HG03571 (cell line): ENCODE measurements at regions not wholly inside any gene's neighbourhood (a gene's known extent, or its start where the extent isn't known, plus 50 kb on each side); places are given as distances from the start of the nearest gene placed in this dataset.

Experiments
- ATAC-seq: cut with Tn5 transposase; IDR thresholded peaks from one replicate; pipeline ENCODE4 v1.9.1; 2021; ENCODE audit not compliant: unreplicated experiment

DNA sequence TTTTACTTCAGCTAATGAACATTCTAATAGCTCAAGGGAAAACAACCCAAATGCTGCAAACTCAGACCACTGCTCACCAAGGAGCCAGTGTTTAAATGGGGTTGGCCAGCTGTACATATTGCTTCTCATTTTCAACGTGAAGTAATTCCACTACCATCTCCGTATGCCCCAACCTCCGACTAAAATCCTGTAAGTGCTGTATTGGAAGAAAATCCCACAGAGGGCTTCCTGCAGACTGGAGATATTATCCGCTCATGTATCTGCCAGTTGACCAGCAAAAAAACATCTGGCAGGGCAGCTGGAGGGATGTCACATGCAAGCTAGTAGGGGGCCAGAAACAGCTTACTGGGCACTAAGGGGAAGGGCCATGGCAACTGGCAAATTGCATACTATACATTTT is 485.0 kb downstream of the SNAPC1 start:
- ATAC-seq: no peak

DNA sequence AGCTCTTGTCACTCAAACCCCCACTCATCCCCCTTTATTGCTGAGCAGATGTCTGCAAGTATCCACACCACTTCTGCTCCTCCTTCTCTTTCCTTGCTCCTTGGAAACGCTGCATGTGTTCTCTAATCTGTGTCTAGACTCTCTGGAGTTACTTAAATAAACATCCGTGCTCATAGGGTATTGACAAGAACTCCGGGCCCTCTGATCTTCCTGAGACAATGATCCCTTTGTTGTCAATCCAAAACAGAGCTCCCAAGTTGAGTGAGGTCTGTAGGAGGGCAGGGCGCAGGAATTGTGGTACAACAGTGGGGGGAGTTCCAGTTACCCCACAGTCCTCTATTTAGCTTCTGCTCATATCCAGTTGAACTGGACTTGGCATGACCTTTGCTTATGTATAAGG is 489.0 kb downstream of the SNAPC1 start:
- ATAC-seq: no peak

- ATAC-seq: no peak
Observed at GRCh38 chr14:62253171-62253570, 491.0 kb downstream of the SNAPC1 start.

GRCh38 chr14:62253911-62254310 is 491.7 kb downstream of the SNAPC1 start:
- no peak for ATAC-seq

DNA sequence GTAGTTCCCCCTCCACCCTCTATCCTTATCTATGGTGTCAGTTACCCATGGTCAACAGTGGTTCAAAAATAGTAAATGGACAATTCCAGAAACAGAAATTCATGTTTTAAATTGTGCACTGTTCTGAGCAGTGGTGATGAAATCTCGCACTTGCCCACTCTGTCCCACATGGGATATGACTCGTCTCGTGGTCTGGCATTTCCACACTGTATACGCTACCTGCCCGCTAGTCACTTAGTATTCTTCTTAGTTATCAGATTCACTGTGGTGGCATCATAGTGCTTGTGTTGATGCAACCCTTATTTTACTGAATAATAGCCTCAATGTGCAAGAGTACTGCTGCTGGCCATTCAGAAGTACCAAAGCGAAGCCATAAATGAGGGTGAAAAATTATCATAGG is 507.0 kb downstream of the SNAPC1 start:
- no peak for ATAC-seq

DNA sequence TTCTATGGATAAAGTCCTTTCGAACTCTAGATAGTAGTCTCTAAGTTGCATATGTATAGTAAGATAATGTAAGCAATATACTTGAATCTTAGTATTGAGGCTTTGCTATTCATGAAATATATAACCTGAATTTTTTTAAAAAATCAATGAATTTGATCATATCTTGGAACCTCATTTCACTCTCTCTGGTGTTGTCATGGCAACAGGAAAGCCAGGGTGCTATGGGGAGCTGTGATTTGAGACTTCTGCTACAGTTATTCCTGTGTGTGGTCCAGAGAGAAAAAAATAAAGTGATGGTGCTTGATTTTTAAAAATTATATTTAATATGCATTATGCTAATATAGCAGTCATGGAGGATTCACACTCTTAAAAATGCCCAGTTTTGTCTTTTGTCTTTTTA is 508.0 kb downstream of the SNAPC1 start:
- ATAC-seq: no peak

DNA sequence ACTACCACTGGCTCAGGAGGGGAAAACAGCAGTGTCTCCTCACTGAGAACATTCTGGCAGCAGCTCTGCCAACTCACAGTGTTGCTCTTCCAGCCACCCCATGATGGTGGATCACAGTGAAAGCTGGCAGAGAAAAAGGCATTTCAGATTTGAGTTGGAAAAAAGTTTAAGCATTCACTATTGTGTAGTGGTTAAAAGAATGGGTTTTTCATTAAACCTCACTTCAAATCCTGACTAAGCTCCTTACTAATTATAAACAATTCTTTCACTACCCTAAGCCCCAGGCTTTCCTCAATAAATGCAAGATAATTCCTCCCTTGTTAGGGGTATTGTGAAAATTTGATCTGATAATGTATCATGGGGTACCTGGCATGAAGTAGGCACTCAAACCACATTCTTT is 518.1 kb downstream of the SNAPC1 start:
- no peak for ATAC-seq

GRCh38 chr14:62283837-62284236 is 521.6 kb downstream of the SNAPC1 start:
- no peak for ATAC-seq

- ATAC-seq: no peak
Observed at GRCh38 chr14:62289471-62289870, 527.3 kb downstream of the SNAPC1 start.

- ATAC-seq: no peak
Observed at GRCh38 chr14:62301080-62301479, 538.9 kb downstream of the SNAPC1 start.

DNA sequence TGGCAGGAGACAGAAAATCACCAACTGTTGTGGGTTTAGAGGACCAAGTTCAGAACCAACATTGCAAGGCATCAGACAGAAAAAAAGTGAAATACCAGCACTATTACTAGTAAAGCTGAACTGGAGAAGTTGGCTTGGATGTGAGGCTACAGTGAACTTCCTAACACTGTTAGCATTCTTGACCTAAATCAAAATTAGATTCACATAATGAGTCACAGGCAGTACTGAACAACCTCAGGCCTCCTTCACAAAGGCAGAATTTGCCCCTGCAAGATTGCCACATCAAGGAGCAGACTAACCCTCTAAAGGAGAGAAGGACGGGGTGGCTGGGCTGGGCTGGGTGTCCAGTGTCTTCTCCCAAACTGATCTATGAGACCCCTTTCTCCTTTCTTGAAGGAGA is 539.7 kb downstream of the SNAPC1 start:
- no peak for ATAC-seq

GRCh38 chr14:62303437-62303836 is 541.2 kb downstream of the SNAPC1 start:
- no peak for ATAC-seq

DNA sequence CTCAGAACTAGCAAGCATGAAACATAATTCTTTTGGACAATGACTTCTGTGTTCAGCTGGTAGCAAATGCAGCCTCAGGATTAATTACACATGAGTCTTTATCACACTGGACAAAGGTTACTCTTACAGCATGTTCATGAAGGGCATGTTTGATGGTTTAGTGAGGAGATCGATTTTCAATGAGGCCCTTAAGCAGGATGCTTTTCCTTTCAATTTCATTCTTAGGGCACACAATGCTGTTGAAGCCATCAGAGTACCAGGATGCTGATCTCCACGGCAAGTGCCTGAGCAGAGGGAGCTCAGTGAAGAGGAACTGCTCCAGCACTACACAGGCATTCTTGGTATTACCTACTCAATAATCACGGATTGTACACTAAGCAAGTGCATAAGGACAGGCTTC is 542.0 kb downstream of the SNAPC1 start:
- ATAC-seq: no peak

DNA sequence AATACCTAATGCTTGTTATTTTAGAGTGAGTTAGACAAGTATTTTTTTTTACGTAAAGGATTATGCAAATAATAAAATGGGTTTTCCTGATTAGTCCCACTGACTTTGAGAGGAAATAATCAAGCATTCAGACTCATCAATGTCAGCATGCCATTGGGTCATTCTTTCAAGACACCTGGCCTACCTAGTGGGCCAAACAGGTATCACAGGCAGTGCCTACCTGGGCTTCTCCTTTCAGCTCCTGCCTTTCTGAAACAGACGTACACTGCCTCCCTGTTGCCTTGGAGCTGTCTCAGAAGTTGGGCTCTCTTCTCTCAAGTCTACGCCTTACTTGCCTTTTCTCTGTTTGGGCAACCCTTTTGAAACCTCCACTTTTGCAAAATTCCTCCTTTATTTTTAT is 545.6 kb downstream of the SNAPC1 start:
- no peak for ATAC-seq

- no peak for ATAC-seq
Observed at GRCh38 chr14:62308316-62308715, 546.1 kb downstream of the SNAPC1 start.

DNA sequence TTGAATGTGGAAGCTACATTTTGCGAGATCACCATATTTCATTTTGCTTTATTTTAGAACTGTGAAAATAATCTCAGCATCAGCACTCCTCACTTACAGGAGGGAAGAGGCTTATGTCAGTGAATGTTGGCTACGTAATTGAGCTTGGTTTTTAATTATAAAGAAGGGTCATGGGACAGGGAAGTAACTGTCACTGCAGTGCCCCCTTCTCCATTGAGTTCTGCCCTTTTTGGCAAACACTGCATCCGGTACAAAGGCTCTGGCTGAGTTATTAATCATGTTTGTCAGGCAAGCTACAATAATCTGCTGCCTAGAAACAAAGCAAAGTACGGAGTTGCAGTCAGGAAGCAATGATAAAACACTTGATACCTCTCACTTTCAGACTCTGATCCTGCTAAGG is 546.7 kb downstream of the SNAPC1 start:
- no peak for ATAC-seq

GRCh38 chr14:62313212-62313611 is 551.0 kb downstream of the SNAPC1 start:
- ATAC-seq: no peak

DNA sequence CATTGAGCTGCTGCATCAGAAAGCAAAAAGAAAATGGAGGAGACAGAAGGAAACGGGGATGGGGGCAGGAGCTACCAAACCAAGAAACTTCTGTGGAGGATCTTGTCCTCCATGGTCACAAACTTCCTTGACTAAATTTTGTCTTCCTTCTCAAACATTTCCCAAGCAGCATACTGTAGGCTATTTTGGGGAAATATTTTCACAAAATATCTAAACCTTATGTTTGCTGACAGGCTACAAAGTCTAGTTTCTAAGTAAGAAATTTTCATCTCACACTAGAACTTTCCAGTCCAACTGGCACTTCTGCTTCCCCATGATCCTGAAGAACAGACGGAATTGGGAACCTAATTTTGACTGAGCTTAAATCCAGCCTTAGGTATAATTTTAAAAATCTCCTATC is 552.0 kb downstream of the SNAPC1 start:
- no peak for ATAC-seq

DNA sequence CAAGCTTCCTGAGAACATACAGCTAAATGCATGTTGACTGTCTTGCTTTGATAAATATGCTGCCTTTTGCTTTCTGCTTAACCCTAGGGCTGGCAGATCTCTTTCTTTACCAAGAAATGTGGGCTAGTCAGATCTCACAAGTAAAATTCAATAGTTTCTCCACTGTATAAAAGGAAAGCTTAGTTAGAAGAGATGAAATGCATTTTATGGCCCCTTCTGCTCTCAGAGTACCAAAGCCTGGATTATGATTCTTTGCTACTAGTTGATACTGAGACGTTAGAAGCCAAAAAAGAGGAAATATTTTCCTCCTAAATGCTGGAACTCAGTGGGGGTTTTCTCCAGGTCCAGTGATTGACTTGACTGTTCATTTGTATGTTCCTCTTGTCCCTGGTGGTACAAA is 552.7 kb downstream of the SNAPC1 start:
- ATAC-seq: no peak

GRCh38 chr14:62315631-62316030 is 553.4 kb downstream of the SNAPC1 start:
- ATAC-seq: no peak

DNA sequence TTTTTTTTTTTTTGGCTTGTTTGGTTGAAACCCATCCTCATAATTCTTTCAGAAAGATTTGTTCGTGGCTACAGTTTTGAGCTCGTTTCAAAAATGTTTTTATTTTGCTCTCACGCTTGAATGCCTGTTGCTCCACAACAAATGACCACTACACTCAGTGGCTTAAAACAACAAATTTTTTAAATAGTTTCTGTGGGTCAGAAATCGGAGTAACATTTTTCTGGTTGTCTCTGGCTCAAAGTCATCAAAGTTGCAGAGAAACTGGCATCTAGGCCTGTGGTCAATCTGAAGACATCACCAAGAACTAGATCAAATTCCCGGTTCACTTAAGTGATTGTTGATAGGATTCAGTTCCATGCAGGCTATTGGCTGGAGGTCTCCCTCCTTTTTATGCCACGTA is 560.0 kb downstream of the SNAPC1 start:
- ATAC-seq: no peak

- no peak for ATAC-seq
Observed at GRCh38 chr14:62329427-62329826, 567.2 kb downstream of the SNAPC1 start.

- ATAC-seq: no peak
Observed at GRCh38 chr14:62347562-62348011, 585.4 kb downstream of the SNAPC1 start.

- no peak for ATAC-seq
Observed at GRCh38 chr14:62357362-62357761, 595.1 kb downstream of the SNAPC1 start.
